ENCODE measurements at regions not wholly inside any gene's neighbourhood (a gene's known extent, or its start where the extent isn't known, plus 50 kb on each side); places are given as distances from the start of the nearest gene placed in this dataset.

- Histone ChIP-seq H3K27ac (no peak overlapping the region), H3K27me3 (peaks cover 45% of the 10 kb centered on the region), H3K36me3 (no peaks in the 10 kb centered on the region), H3K4me3 (no peak overlapping the region), H3K9me3 (no peaks in the 10 kb centered on the region), H3K4me1 (no peaks in the 10 kb centered on the region)
- 43% methylated on average over 2 of the region's 2 CpGs; no CpG with 5 or more reads in 1 of the 2 donors for WGBS, 2 donors (ENCODE audit: low coverage in 1 of 2)
- ATAC-seq, result no peak
- TF ChIP-seq POLR2AphosphoS5 (IDR thresholded peaks at IDR 0.05) (no peak), EP300 (IDR thresholded peaks at IDR 0.05) (no peak), CTCF (IDR thresholded peaks at IDR 0.05) (no peak), POLR2A (IDR thresholded peaks at IDR 0.05) (no peak)
Measured at GRCh38 chr20:51184289-51184688, 161.4 kb upstream of the KCNG1 start.

GRCh38 chr20:51183451-51183850 is 160.5 kb upstream of the KCNG1 start:
- TF ChIP-seq POLR2A (IDR thresholded peaks at IDR 0.05) (no peak), POLR2AphosphoS5 (IDR thresholded peaks at IDR 0.05) (no peak), CTCF (IDR thresholded peaks at IDR 0.05) (no peak), EP300 (IDR thresholded peaks at IDR 0.05) (no peak)
- H3K4me1 ChIP-seq, result no peaks in the 10 kb centered on the region

GRCh38 chr20:51182571-51182970 is 159.7 kb upstream of the KCNG1 start:
- Histone ChIP-seq H3K4me3 (no peak overlapping the region), H3K36me3 (no peaks in the 10 kb centered on the region), H3K27ac (no peak overlapping the region), H3K9me3 (no peaks in the 10 kb centered on the region), H3K4me1 (no peaks in the 10 kb centered on the region), H3K27me3 (peaks cover 41% of the 10 kb centered on the region)
- 67 to 76% methylated on average over 6 of the region's 6 CpGs for WGBS, 2 donors (ENCODE audit: low coverage in 1 of 2)
- no peak for ATAC-seq
- TF ChIP-seq POLR2AphosphoS5 (IDR thresholded peaks at IDR 0.05) (no peak), POLR2A (IDR thresholded peaks at IDR 0.05) (no peak), CTCF (IDR thresholded peaks at IDR 0.05) (no peak), EP300 (IDR thresholded peaks at IDR 0.05) (no peak)

More at GRCh38 chr20:51183451-51183850, 160.5 kb upstream of the KCNG1 start:
- no peak overlapping the region for H3K27ac ChIP-seq
- no peaks in the 10 kb centered on the region for H3K9me3 ChIP-seq
- WGBS, 2 donors (ENCODE audit: low coverage in 1 of 2), result 90 to 100% methylated on average over 1 of the region's 1 CpG
- no peaks in the 10 kb centered on the region for H3K36me3 ChIP-seq
- no peak for ATAC-seq
- peaks cover 38% of the 10 kb centered on the region for H3K27me3 ChIP-seq
- no peak overlapping the region for H3K4me3 ChIP-seq

- Histone ChIP-seq H3K27me3 (peaks cover 29% of the 10 kb centered on the region), H3K36me3 (no peaks in the 10 kb centered on the region), H3K4me3 (no peak overlapping the region), H3K4me1 (no peaks in the 10 kb centered on the region), H3K27ac (no peak overlapping the region), H3K9me3 (no peaks in the 10 kb centered on the region)
- no peak for ATAC-seq
- 67 to 87% methylated on average over 1 to 3 of the region's 3 CpGs for WGBS, 2 donors (ENCODE audit: low coverage in 1 of 2)
- TF ChIP-seq CTCF (IDR thresholded peaks at IDR 0.05) (no peak), POLR2AphosphoS5 (IDR thresholded peaks at IDR 0.05) (no peak), POLR2A (IDR thresholded peaks at IDR 0.05) (no peak), EP300 (IDR thresholded peaks at IDR 0.05) (no peak)
Measured at GRCh38 chr20:51178153-51178552, 155.2 kb upstream of the KCNG1 start.

GRCh38 chr20:51176876-51177275 is 154.0 kb upstream of the KCNG1 start:
- Histone ChIP-seq H3K9me3 (no peaks in the 10 kb centered on the region), H3K27me3 (peaks cover 31% of the 10 kb centered on the region), H3K27ac (no peak overlapping the region), H3K4me3 (no peak overlapping the region), H3K4me1 (no peaks in the 10 kb centered on the region), H3K36me3 (no peaks in the 10 kb centered on the region)
- no peak for ATAC-seq
- no peak for TF ChIP-seq POLR2A (IDR thresholded peaks at IDR 0.05)
- no peak for TF ChIP-seq EP300 (IDR thresholded peaks at IDR 0.05)
- TF ChIP-seq POLR2AphosphoS5 (IDR thresholded peaks at IDR 0.05), result no peak
- no peak for TF ChIP-seq CTCF (IDR thresholded peaks at IDR 0.05)
- 9 to 31% methylated on average over 3 of the region's 3 CpGs for WGBS, 2 donors (ENCODE audit: low coverage in 1 of 2)
